ENCODE measurements at regions not wholly inside any gene's neighbourhood (a gene's known extent, or its start where the extent isn't known, plus 50 kb on each side); places are given as distances from the start of the nearest gene placed in this dataset.

- peaks cover 79% of the 10 kb centered on the region for H3K27me3 ChIP-seq (ENCODE audit: low read depth)
- TF ChIP-seq CTCF (IDR thresholded peaks at IDR 0.05; ENCODE audit: borderline replicate concordance) = no peak
- no peak overlapping the region for H3K27ac ChIP-seq (replicated peaks)
- no peak for DNase-seq
- peaks cover 1% of the 10 kb centered on the region for H3K9me3 ChIP-seq (replicated peaks)
- H3K4me3 ChIP-seq = no peak overlapping the region
- H3K36me3 ChIP-seq = no peaks in the 10 kb centered on the region
- H3K4me1 ChIP-seq = no peaks in the 10 kb centered on the region
- intact Hi-C loops (cut with micrococcal nuclease) = no loop called here
Measured at GRCh38 chr22:27142286-27142685, 484.9 kb downstream of the MIAT start.

- DNase-seq = no peak
- H3K27me3 ChIP-seq (ENCODE audit: low read depth) = peaks cover 79% of the 10 kb centered on the region
Measured at GRCh38 chr22:27144321-27144720, 486.9 kb downstream of the MIAT start.

GRCh38 chr22:27146866-27147633 is 489.7 kb downstream of the MIAT start:
- no peaks in the 10 kb centered on the region for H3K4me1 ChIP-seq
- no peak for TF ChIP-seq CTCF (IDR thresholded peaks at IDR 0.05; ENCODE audit: borderline replicate concordance)
- no peaks in the 10 kb centered on the region for H3K36me3 ChIP-seq
- peaks cover 1% of the 10 kb centered on the region for H3K9me3 ChIP-seq (replicated peaks)
- peaks cover 73% of the 10 kb centered on the region for H3K27me3 ChIP-seq (ENCODE audit: low read depth)
- no peak for DNase-seq
- intact Hi-C loops (cut with micrococcal nuclease) = no loop called here
- no peak overlapping the region for H3K27ac ChIP-seq (replicated peaks)
- H3K4me3 ChIP-seq = no peak overlapping the region

More at GRCh38 chr22:27144321-27144720, 486.9 kb downstream of the MIAT start:
- Histone ChIP-seq H3K27ac (replicated peaks) (no peak overlapping the region), H3K36me3 (no peaks in the 10 kb centered on the region), H3K9me3 (replicated peaks) (no peaks in the 10 kb centered on the region), H3K4me3 (no peak overlapping the region), H3K4me1 (no peaks in the 10 kb centered on the region)
- intact Hi-C loops (cut with micrococcal nuclease) = no loop called here
- TF ChIP-seq CTCF (IDR thresholded peaks at IDR 0.05; ENCODE audit: borderline replicate concordance) = no peak

GRCh38 chr22:27148055-27148454 is 490.7 kb downstream of the MIAT start:
- TF ChIP-seq CTCF (IDR thresholded peaks at IDR 0.05; ENCODE audit: borderline replicate concordance) = no peak
- Histone ChIP-seq H3K4me3 (no peak overlapping the region), H3K27me3 (ENCODE audit: low read depth) (peaks cover 73% of the 10 kb centered on the region), H3K36me3 (no peaks in the 10 kb centered on the region), H3K9me3 (replicated peaks) (peaks cover 11% of the 10 kb centered on the region), H3K4me1 (no peaks in the 10 kb centered on the region), H3K27ac (replicated peaks) (no peak overlapping the region)
- intact Hi-C loops (cut with micrococcal nuclease) = no loop called here
- no peak for DNase-seq

GRCh38 chr22:27148886-27149470 is 491.6 kb downstream of the MIAT start:
- Histone ChIP-seq H3K4me1 (no peaks in the 10 kb centered on the region), H3K9me3 (replicated peaks) (peaks cover 12% of the 10 kb centered on the region), H3K4me3 (no peak overlapping the region), H3K36me3 (no peaks in the 10 kb centered on the region), H3K27me3 (ENCODE audit: low read depth) (peaks cover 70% of the 10 kb centered on the region), H3K27ac (replicated peaks) (no peak overlapping the region)
- TF ChIP-seq CTCF (IDR thresholded peaks at IDR 0.05; ENCODE audit: borderline replicate concordance) = no peak
- intact Hi-C loops (cut with micrococcal nuclease) = no loop called here
- no peak for DNase-seq

All from left ventricle myocardium inferior (tissue), 1 donor.